ENCODE measurements at regions not wholly inside any gene's neighbourhood (a gene's known extent, or its start where the extent isn't known, plus 50 kb on each side); places are given as distances from the start of the nearest gene placed in this dataset.

- ATAC-seq (ENCODE audit: low FRiP score) (peak; percentile 77), DNase-seq (ENCODE audit: low spot score) (no peak)
- TF ChIP-seq, protein P1, sequence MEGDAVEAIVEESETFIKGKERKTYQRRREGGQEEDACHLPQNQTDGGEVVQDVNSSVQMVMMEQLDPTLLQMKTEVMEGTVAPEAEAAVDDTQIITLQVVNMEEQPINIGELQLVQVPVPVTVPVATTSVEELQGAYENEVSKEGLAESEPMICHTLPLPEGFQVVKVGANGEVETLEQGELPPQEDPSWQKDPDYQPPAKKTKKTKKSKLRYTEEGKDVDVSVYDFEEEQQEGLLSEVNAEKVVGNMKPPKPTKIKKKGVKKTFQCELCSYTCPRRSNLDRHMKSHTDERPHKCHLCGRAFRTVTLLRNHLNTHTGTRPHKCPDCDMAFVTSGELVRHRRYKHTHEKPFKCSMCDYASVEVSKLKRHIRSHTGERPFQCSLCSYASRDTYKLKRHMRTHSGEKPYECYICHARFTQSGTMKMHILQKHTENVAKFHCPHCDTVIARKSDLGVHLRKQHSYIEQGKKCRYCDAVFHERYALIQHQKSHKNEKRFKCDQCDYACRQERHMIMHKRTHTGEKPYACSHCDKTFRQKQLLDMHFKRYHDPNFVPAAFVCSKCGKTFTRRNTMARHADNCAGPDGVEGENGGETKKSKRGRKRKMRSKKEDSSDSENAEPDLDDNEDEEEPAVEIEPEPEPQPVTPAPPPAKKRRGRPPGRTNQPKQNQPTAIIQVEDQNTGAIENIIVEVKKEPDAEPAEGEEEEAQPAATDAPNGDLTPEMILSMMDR (IDR thresholded peaks at IDR 0.05) = no peak
These were observed 85.1 kb upstream of the ARHGAP5 start for GRCh38 chr14:31992011-31992447.

GRCh38 chr14:31993521-31993951, 83.6 kb upstream of the ARHGAP5 start:
- DNase-seq (ENCODE audit: low spot score) = no peak
- TF ChIP-seq, protein P1 (IDR thresholded peaks at IDR 0.05) = no peak
- ATAC-seq (ENCODE audit: low FRiP score) = no peak

DNA sequence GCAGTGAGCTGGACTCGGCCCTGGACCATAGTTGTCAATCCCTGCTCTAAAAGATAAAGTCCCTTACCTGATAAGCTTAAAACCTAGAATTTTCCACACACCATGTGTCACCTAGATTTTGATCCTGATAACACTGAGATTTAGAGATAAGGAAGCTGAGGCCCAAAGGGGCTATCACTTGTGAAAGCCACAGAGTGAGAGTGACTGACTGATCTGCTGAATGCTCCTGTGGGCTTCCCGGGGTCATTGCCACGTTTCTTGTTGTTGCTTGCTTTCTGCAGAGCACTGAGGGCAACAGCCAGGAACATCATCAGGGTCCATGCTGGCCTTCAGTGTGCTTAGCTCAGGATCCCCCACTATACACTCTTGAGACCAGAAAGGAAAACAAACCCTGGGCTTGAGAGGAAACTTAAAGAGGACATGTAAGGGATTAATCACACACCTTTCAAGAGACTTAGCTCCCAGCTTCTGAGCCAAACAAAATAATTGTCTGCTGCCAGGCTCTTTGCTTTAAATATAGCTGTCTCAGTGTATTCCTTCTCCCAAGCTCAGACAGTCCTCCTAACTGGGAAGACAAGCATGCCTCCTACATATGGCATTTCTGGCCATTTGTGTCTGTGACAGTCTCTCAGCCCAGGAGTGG, 82.6 kb upstream of the ARHGAP5 start:
- no peak for ATAC-seq (ENCODE audit: low FRiP score)
- TF ChIP-seq, protein P1 (IDR thresholded peaks at IDR 0.05) = no peak
- no peak for DNase-seq (ENCODE audit: low spot score)

GRCh38 chr14:32003585-32003984, 73.5 kb upstream of the ARHGAP5 start:
- DNase-seq (ENCODE audit: low spot score) (no peak), ATAC-seq (ENCODE audit: low FRiP score) (no peak)
- TF ChIP-seq, protein P1 (IDR thresholded peaks at IDR 0.05) = no peak

GRCh38 chr14:32004300-32004699, 72.8 kb upstream of the ARHGAP5 start:
- TF ChIP-seq, protein P1 (IDR thresholded peaks at IDR 0.05) = no peak
- no peak for DNase-seq (ENCODE audit: low spot score)
- no peak for ATAC-seq (ENCODE audit: low FRiP score)

DNA sequence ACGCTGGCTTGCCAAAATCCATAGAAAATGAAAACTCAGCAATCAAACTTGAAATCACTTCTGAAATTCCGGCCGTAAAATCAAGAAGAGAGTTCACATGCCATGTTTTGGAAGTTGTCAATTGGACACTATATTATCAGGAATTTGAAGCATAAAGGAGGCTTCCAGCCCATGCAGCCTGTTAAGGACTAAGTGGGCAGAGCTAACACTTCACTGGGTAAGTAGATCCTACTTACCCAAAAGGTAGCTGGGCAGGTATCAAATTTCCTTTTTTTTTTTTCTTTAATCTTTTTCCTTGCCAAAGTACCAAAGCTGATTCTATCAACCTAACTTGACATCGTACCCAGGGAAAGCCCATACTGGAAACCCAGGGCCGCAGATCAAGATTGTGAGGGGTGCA, 71.5 kb upstream of the ARHGAP5 start:
- no peak for DNase-seq (ENCODE audit: low spot score)
- TF ChIP-seq, protein P1 (IDR thresholded peaks at IDR 0.05) = no peak
- no peak for ATAC-seq (ENCODE audit: low FRiP score)

Measured in omental fat pad (tissue), 3 donors.